ENCODE measurements at regions not wholly inside any gene's neighbourhood (a gene's known extent, or its start where the extent isn't known, plus 50 kb on each side); places are given as distances from the start of the nearest gene placed in this dataset.

GRCh38 chr20:50273601-50274491 is 83.2 kb downstream of the CEBPB start:
- no peak for DNase-seq (ENCODE audit: low spot score)

GRCh38 chr20:50274570-50275430 is 84.2 kb downstream of the CEBPB start:
- no peak for DNase-seq (ENCODE audit: low spot score)

- no peak for DNase-seq (ENCODE audit: low spot score)
Observed at GRCh38 chr20:50276119-50277063, 85.8 kb downstream of the CEBPB start.

- DNase-seq (ENCODE audit: low spot score): no peak
Observed at GRCh38 chr20:50277064-50277415, 86.4 kb downstream of the CEBPB start.

GRCh38 chr20:50277460-50278376 is 87.1 kb downstream of the CEBPB start:
- no peak for DNase-seq (ENCODE audit: low spot score)

GRCh38 chr20:50278377-50278683 is 87.7 kb downstream of the CEBPB start:
- DNase-seq (ENCODE audit: low spot score): no peak

- no peak for DNase-seq (ENCODE audit: low spot score)
Observed at GRCh38 chr20:50278684-50279531, 88.3 kb downstream of the CEBPB start.

GRCh38 chr20:50279988-50280850 is 89.6 kb downstream of the CEBPB start:
- no peak for DNase-seq (ENCODE audit: low spot score)

GRCh38 chr20:50280851-50281655 is 90.4 kb downstream of the CEBPB start:
- DNase-seq (ENCODE audit: low spot score): no peak

- DNase-seq (ENCODE audit: low spot score): no peak
Observed at GRCh38 chr20:50281831-50282591, 91.4 kb downstream of the CEBPB start.

GRCh38 chr20:50282592-50283241 is 92.1 kb downstream of the CEBPB start:
- DNase-seq (ENCODE audit: low spot score): no peak

GRCh38 chr20:50283370-50283769 is 92.7 kb downstream of the CEBPB start:
- DNase-seq (ENCODE audit: low spot score): no peak

- peak; percentile 83 for DNase-seq (ENCODE audit: low spot score)
Observed at GRCh38 chr20:50283922-50284810, 93.5 kb downstream of the CEBPB start.

GRCh38 chr20:50284811-50285375 is 94.3 kb downstream of the CEBPB start:
- no peak for DNase-seq (ENCODE audit: low spot score)

- DNase-seq (ENCODE audit: low spot score): peak; percentile 44
Observed at GRCh38 chr20:50285376-50286173, 94.9 kb downstream of the CEBPB start.

Measured in LoVo (cell line).